CD14-positive monocyte (primary cell): ENCODE measurements at regions not wholly inside any gene's neighbourhood (a gene's known extent, or its start where the extent isn't known, plus 50 kb on each side); places are given as distances from the start of the nearest gene placed in this dataset.

ENCODE experiments used
- DNase-seq, 3 donors: peaks; one replicate each; pipeline ENCODE4 v3.0.0-alpha.2; 2011 to 2022
- H2AFZ ChIP-seq: 2 replicates; pipeline ENCODE4 v1.6.0; 2012; ENCODE audit warnings: mild to moderate bottlenecking, low read depth, low read length, inconsistent platforms; ENCODE audit not compliant: insufficient read depth, poor library complexity, severe bottlenecking
- H3K27ac ChIP-seq, 2 donors: 1 replicate in 1 of 2; 2 replicates in 1 of 2; pipeline ENCODE4 v1.5.1; 2012 to 2013; ENCODE audit warnings: low read length in 2 of 2, control low read depth in 1 of 2, inconsistent platforms in 1 of 2, low read depth in 1 of 2, mild to moderate bottlenecking in 1 of 2
- H3K27me3 ChIP-seq, 2 donors: one replicate each; pipeline versions ENCODE4 v1.6.0 to v1.6.1; 2011 to 2013; ENCODE audit warnings: low read length in 2 of 2; ENCODE audit not compliant: control insufficient read depth in 2 of 2, insufficient read depth in 2 of 2
- H3K36me3 ChIP-seq, 2 donors: replicated peaks in 1 of 2; 1 replicate in 1 of 2; 2 replicates in 1 of 2; pipeline versions ENCODE4 v1.5.1 to v1.6.1; 2012 to 2013; ENCODE audit warnings: low read length in 2 of 2, control low read depth in 1 of 2, inconsistent platforms in 1 of 2, mild to moderate bottlenecking in 1 of 2; ENCODE audit not compliant: insufficient read depth in 2 of 2, control insufficient read depth in 1 of 2
- H3K4me1 ChIP-seq, 2 donors: 1 replicate in 1 of 2; 2 replicates in 1 of 2; pipeline versions ENCODE4 v1.5.1 to v1.6.1; 2012 to 2013; ENCODE audit warnings: low read length in 2 of 2, control low read depth in 1 of 2, inconsistent platforms in 1 of 2, mild to moderate bottlenecking in 1 of 2, moderate library complexity in 1 of 2; ENCODE audit not compliant: insufficient read depth in 2 of 2, control insufficient read depth in 1 of 2
- H3K4me2 ChIP-seq: replicated peaks from 2 replicates; pipeline ENCODE3; 2012; ENCODE audit warnings: low read length, moderate library complexity, mild to moderate bottlenecking; ENCODE audit not compliant: poor library complexity, severe bottlenecking; ENCODE audit errors: extremely low read depth
- H3K4me3 ChIP-seq, 3 experiments: fragments of 200-600 bp in 1 of 3; sonication (generic) in 1 of 3; replicated peaks in 1 of 3; 1 replicate in 2 of 3; 2 replicates in 1 of 3; pipeline ENCODE4 v1.5.1; 2011 to 2013; ENCODE audit warnings: low read length in 3 of 3, mild to moderate bottlenecking in 3 of 3, control low read depth in 2 of 3, low read depth in 2 of 3, inconsistent platforms in 1 of 3, moderate library complexity in 1 of 3
- H3K79me2 ChIP-seq: 2 replicates; pipeline ENCODE4 v1.6.0; 2012; ENCODE audit warnings: mild to moderate bottlenecking, control low read depth, inconsistent platforms, low read length, moderate library complexity; ENCODE audit not compliant: insufficient read depth
- H3K9ac ChIP-seq: 2 replicates; pipeline ENCODE4 v1.6.0; 2017; ENCODE audit warnings: low read length, mild to moderate bottlenecking; ENCODE audit not compliant: insufficient read depth, poor library complexity, severe bottlenecking
- H3K9me3 ChIP-seq, 2 donors: replicated peaks in 1 of 2; 1 replicate in 1 of 2; 2 replicates in 1 of 2; pipeline versions ENCODE4 v1.5.1 to v1.6.1; 2012 to 2013; ENCODE audit warnings: low read length in 2 of 2, control low read depth in 1 of 2; ENCODE audit not compliant: control insufficient read depth in 1 of 2, insufficient read depth in 1 of 2
- H4K20me1 ChIP-seq: 2 replicates; pipeline ENCODE4 v1.6.0; 2012; ENCODE audit warnings: mild to moderate bottlenecking, low read length, control low read depth, moderate library complexity; ENCODE audit not compliant: insufficient read depth
- H3K27ac Mint-ChIP-seq, 7 donors: one replicate each; pipeline ENCODE4 v1.8.0; 2020; ENCODE audit warnings: mild to moderate bottlenecking in 7 of 7, mixed read lengths in 7 of 7, moderate library complexity in 6 of 7, inconsistent platforms in 2 of 7
- H3K27me3 Mint-ChIP-seq, 3 donors: one replicate each; pipeline ENCODE4 v1.8.0; 2021 to 2022; ENCODE audit warnings: low read depth in 3 of 3, mild to moderate bottlenecking in 3 of 3, mixed read lengths in 3 of 3, moderate library complexity in 3 of 3, inconsistent platforms in 1 of 3
- H3K36me3 Mint-ChIP-seq, 2 donors: one replicate each; pipeline ENCODE4 v1.8.0; 2020; ENCODE audit warnings: mixed read lengths in 2 of 2, inconsistent platforms in 1 of 2, mild to moderate bottlenecking in 1 of 2
- H3K4me1 Mint-ChIP-seq: one replicate; pipeline ENCODE4 v1.8.0; 2020; ENCODE audit warnings: mild to moderate bottlenecking, mixed read lengths
- H3K4me3 Mint-ChIP-seq, 2 donors: one replicate each; pipeline ENCODE4 v1.8.0; 2020; ENCODE audit warnings: mild to moderate bottlenecking in 2 of 2, mixed read lengths in 2 of 2, moderate library complexity in 1 of 2
- H3K9me3 Mint-ChIP-seq, 7 donors: one replicate each; pipeline ENCODE4 v1.8.0; 2020 to 2022; ENCODE audit warnings: mixed read lengths in 7 of 7, mild to moderate bottlenecking in 6 of 7, moderate library complexity in 6 of 7, inconsistent platforms in 2 of 7
- WGBS: methylation state at CpG from one replicate; pipeline ENCODE4 v1.1.5; 2013; ENCODE audit warnings: missing lambda C conversion rate; ENCODE audit not compliant: insufficient coverage; 5-methylcytosine and 5-hydroxymethylcytosine counted together
- intact Hi-C, 2 donors: fragments of 100-400 bp; cut with micrococcal nuclease; formaldehyde crosslinking; loops; one replicate each; pipeline versions ENCODE4 v1.15.0 to v1.15.1; 2023
- TF ChIP-seq, protein P1 (sequence below): fragments of 200-600 bp; IDR thresholded peaks from one replicate; pipeline ENCODE4 v1.8.0; 2022; ENCODE audit warnings: antibody characterized with exemption, mild to moderate bottlenecking

DNA sequence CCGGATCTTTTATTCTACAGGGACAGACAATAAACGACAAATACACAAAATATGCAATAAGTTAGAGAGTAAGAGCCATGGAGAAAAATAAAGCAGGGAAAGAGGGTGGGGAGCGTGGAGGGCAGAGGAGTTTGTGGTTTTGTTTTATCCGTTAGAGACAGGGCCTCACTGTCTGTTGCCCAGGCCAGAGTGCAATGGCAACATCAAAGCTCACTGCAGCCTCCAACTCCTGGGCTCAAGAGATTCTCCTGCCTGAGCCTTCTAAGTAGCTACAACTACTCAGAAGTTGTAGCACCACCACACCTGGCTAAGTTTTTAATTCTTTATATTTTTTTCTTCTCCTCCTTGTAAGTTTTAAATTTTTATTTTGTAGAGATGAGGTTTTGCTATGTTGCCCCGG, 54.5 kb upstream of the CTNNA1 start:
- Mint-ChIP-seq H3K27me3 (peaks cover 2 to 11% (median 9%) of the 10 kb centered on the region in 3 donors), H3K9me3 (peaks cover 0 to 6% (median 0%) of the 10 kb centered on the region in 7 donors), H3K4me1 (no peaks in the 10 kb centered on the region), H3K36me3 (no peaks in the 10 kb centered on the region), H3K4me3 (no peak overlapping the region), H3K27ac (peak overlapping the region in 1 of 7 donors; percentile 27)
- H3K27me3 ChIP-seq, result no peaks in the 10 kb centered on the region
- DNase-seq, result no peak
- no peaks in the 10 kb centered on the region for H3K79me2 ChIP-seq
- H3K27ac ChIP-seq, result no peak overlapping the region
- intact Hi-C loops, result no loop called here
- WGBS, result no CpG with 5 or more reads among the region's 5 CpGs
- no peak overlapping the region for H2AFZ ChIP-seq
- no peaks in the 10 kb centered on the region for H3K4me1 ChIP-seq
- TF ChIP-seq, protein P1, sequence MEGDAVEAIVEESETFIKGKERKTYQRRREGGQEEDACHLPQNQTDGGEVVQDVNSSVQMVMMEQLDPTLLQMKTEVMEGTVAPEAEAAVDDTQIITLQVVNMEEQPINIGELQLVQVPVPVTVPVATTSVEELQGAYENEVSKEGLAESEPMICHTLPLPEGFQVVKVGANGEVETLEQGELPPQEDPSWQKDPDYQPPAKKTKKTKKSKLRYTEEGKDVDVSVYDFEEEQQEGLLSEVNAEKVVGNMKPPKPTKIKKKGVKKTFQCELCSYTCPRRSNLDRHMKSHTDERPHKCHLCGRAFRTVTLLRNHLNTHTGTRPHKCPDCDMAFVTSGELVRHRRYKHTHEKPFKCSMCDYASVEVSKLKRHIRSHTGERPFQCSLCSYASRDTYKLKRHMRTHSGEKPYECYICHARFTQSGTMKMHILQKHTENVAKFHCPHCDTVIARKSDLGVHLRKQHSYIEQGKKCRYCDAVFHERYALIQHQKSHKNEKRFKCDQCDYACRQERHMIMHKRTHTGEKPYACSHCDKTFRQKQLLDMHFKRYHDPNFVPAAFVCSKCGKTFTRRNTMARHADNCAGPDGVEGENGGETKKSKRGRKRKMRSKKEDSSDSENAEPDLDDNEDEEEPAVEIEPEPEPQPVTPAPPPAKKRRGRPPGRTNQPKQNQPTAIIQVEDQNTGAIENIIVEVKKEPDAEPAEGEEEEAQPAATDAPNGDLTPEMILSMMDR, result no peak
- H3K9me3 ChIP-seq, result no peaks in the 10 kb centered on the region
- H3K4me3 ChIP-seq, result no peak overlapping the region
- no peaks in the 10 kb centered on the region for H4K20me1 ChIP-seq
- H3K9ac ChIP-seq, result no peak overlapping the region
- no peaks in the 10 kb centered on the region for H3K36me3 ChIP-seq
- no peak overlapping the region for H3K4me2 ChIP-seq

DNA sequence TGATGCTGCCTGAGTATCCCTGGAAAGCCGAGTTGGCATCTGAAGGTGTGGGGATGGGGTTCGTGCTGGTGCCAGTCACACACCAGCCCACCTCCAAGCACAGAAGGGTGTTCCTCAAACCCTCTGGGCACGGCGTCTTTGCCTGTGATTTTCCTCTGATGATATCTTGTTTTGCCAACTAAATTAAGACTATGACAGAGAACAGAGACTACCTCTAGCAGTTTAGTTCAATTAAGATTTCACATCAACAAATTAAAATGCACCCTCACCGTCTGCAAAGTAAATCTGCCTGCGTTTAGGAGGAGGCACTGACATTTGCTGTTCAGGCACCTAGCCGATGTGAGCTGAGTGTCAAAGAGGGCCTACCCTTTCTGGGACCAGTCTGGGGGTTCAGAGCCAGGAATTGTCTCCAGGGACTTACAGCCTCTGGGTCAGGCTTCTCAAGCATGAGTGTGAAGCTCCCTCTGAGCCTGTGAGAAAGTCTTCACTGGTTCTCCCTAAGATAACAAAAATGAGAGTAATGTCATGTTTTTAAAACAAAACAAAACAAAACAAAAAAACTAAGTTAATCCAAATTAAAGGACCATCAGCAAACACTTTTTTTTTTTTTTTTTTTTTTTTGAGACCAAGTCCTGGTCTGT, 55.4 kb upstream of the CTNNA1 start:
- Histone ChIP-seq H3K9me3 (no peaks in the 10 kb centered on the region), H3K79me2 (no peaks in the 10 kb centered on the region), H3K9ac (no peak overlapping the region), H3K4me2 (no peak overlapping the region), H2AFZ (no peak overlapping the region), H3K27ac (no peak overlapping the region), H3K27me3 (no peaks in the 10 kb centered on the region), H3K4me3 (no peak overlapping the region), H4K20me1 (no peaks in the 10 kb centered on the region), H3K4me1 (no peaks in the 10 kb centered on the region), H3K36me3 (no peaks in the 10 kb centered on the region)
- peaks cover 0 to 3% (median 0%) of the 10 kb centered on the region in 7 donors for H3K9me3 Mint-ChIP-seq
- H3K4me1 Mint-ChIP-seq, result no peaks in the 10 kb centered on the region
- H3K27me3 Mint-ChIP-seq, result peaks cover 0 to 9% (median 4%) of the 10 kb centered on the region in 3 donors
- 100% methylated on average over 3 of the region's 7 CpGs for WGBS
- intact Hi-C loops, result no loop called here
- no peak for DNase-seq
- H3K27ac Mint-ChIP-seq, result no peak overlapping the region
- H3K36me3 Mint-ChIP-seq, result no peaks in the 10 kb centered on the region
- H3K4me3 Mint-ChIP-seq, result no peak overlapping the region
- TF ChIP-seq, protein P1, result no peak
